Endothelial cell of umbilical vein (primary cell): ENCODE measurements at regions not wholly inside any gene's neighbourhood (a gene's known extent, or its start where the extent isn't known, plus 50 kb on each side); places are given as distances from the start of the nearest gene placed in this dataset.
"Not testable (repeated sequence)": the region's sequence is repeated elsewhere in the genome, so short reads cannot be mapped to it uniquely, and the experiment has no call there.

Experiments
- BruUV-seq: library from RNA; stranded (reverse); fragments of 400-500 nt; replicated peaks from 2 replicates; lab custom pipeline; 2021; lab: Mats Ljungman, UMichigan
- CTCF ChIA-PET: fragments of 300-600, 350-600 bp; sonication (Branson Sonifier 250); formaldehyde crosslinking; loops from one replicate; lab custom pipeline; 2021; ENCODE audit warnings: antibody characterized with exemption, inconsistent platforms; lab: Charles Lee
- POLR2A ChIA-PET: fragments of 300-600, 350-600 bp; sonication (Branson Sonifier 250); formaldehyde crosslinking; loops from one replicate; lab custom pipeline; 2021; ENCODE audit warnings: antibody characterized with exemption, inconsistent platforms; lab: Charles Lee
- DNase-seq: peaks from one replicate; pipeline ENCODE4 v3.0.0-alpha.2; 2011; ENCODE audit warnings: low read depth, low spot score
- FAIRE-seq: peaks from 2 replicates; lab custom pipeline; 2011; peaks lifted over from hg19 to GRCh38; lab: Jason Lieb, UNC
- H2AFZ ChIP-seq: 2 replicates; pipeline ENCODE4 v1.6.0; 2012; ENCODE audit warnings: low read depth, low read length, control low read depth, inconsistent platforms
- H3K27ac ChIP-seq: 2 replicates; pipeline ENCODE4 v1.5.1; 2011; ENCODE audit warnings: low read depth, mild to moderate bottlenecking, control low read depth, low read length, moderate library complexity; ENCODE audit not compliant: insufficient read depth
- H3K27me3 ChIP-seq, 2 experiments: 2 replicates each; pipeline versions ENCODE4 v1.6.0 to v1.6.1; 2011; ENCODE audit warnings: low read length in 2 of 2, mixed read lengths in 1 of 2; ENCODE audit not compliant: control insufficient read depth in 2 of 2, insufficient read depth in 2 of 2
- H3K36me3 ChIP-seq, 2 experiments: 2 replicates in 1 of 2; 3 replicates in 1 of 2; pipeline ENCODE4 v1.5.1; 2011; ENCODE audit warnings: low read length in 2 of 2, mild to moderate bottlenecking in 1 of 2, moderate library complexity in 1 of 2; ENCODE audit not compliant: control insufficient read depth in 2 of 2, insufficient read depth in 2 of 2; ENCODE audit errors: extremely low read depth in 1 of 2
- H3K4me1 ChIP-seq: 3 replicates; pipeline ENCODE4 v1.5.1; 2011; ENCODE audit warnings: mild to moderate bottlenecking, low read length; ENCODE audit not compliant: control insufficient read depth, insufficient read depth; ENCODE audit errors: extremely low read depth
- H3K4me2 ChIP-seq: 2 replicates; pipeline ENCODE4 v1.6.1; 2011; ENCODE audit warnings: low read length, control low read depth, mixed read lengths; ENCODE audit not compliant: insufficient read depth
- H3K4me3 ChIP-seq, 3 experiments: fragments of 200-600 bp in 1 of 3; sonication (generic), shearing (Covaris generic) in 1 of 3; replicated peaks in 1 of 3; 2 replicates each; pipeline ENCODE4 v1.5.1; 2011 to 2016; ENCODE audit warnings: control low read depth in 3 of 3, low read length in 3 of 3, mild to moderate bottlenecking in 2 of 3, inconsistent platforms in 1 of 3, low read depth in 1 of 3, moderate library complexity in 1 of 3; ENCODE audit not compliant: insufficient read depth in 1 of 3
- H3K79me2 ChIP-seq: 2 replicates; pipeline ENCODE4 v1.6.0; 2012; ENCODE audit warnings: low read length, inconsistent platforms; ENCODE audit not compliant: control insufficient read depth, insufficient read depth
- H3K9ac ChIP-seq: replicated peaks from 2 replicates; pipeline ENCODE3; 2011; ENCODE audit warnings: low read length, control low read depth; ENCODE audit not compliant: insufficient read depth; ENCODE audit errors: extremely low read depth
- H3K9me1 ChIP-seq: replicated peaks from 3 replicates; pipeline ENCODE4 v1.6.0; 2011; ENCODE audit warnings: mild to moderate bottlenecking, low read length; ENCODE audit not compliant: control insufficient read depth, insufficient read depth; ENCODE audit errors: extremely low read depth
- H3K9me3 ChIP-seq: replicated peaks from 2 replicates; pipeline ENCODE4 v1.5.1; 2012; ENCODE audit warnings: low read length, inconsistent platforms; ENCODE audit not compliant: control insufficient read depth, insufficient read depth
- H4K20me1 ChIP-seq: replicated peaks from 2 replicates; pipeline ENCODE3; 2011; ENCODE audit warnings: mild to moderate bottlenecking, low read length; ENCODE audit not compliant: control insufficient read depth, insufficient read depth; ENCODE audit errors: extremely low read depth
- dilution Hi-C: fragments of 300-500 bp; cut with MboI; formaldehyde crosslinking; loops from one replicate; pipeline ENCODE4 v1.15.0; 2019; ENCODE audit warnings: low sequenced_read_pairs; ENCODE audit not compliant: extremely low pct_ligation_motif_present
- intact Hi-C: fragments of 100-400 bp; cut with micrococcal nuclease; formaldehyde crosslinking; loops from one replicate; pipeline ENCODE4 v1.10.0; 2022

DNA sequence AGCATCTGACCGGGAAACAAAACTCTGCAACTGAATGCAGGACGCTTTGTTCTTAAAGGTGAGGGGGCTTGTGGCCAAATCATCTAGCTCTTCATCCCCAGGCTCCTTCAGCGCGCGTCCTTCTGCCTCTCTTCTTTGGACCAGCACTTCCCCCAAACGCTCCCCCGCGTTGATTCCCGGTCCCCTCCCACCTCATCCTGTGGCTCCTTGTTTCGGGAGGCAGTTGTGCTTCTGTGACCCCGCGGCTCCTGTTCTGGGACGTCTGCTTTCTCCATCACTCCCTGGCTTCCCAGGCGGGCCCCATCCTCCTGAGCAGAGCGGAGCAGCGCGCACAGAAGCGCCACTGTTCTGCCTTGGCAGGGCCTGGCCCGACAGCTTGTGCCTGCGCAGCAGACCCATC, 109.7 kb upstream of the ZNG1E start:
- BruUV-seq, H3K79me2 ChIP-seq, CTCF ChIA-PET, H3K27me3 ChIP-seq, H4K20me1 ChIP-seq, dilution Hi-C loops, intact Hi-C loops, H3K9ac ChIP-seq, POLR2A ChIA-PET, H3K27ac ChIP-seq, H3K9me3 ChIP-seq, H2AFZ ChIP-seq, DNase-seq, H3K4me2 ChIP-seq, H3K4me3 ChIP-seq, H3K36me3 ChIP-seq, H3K4me1 ChIP-seq, FAIRE-seq, H3K9me1 ChIP-seq: not testable (repeated sequence)

DNA sequence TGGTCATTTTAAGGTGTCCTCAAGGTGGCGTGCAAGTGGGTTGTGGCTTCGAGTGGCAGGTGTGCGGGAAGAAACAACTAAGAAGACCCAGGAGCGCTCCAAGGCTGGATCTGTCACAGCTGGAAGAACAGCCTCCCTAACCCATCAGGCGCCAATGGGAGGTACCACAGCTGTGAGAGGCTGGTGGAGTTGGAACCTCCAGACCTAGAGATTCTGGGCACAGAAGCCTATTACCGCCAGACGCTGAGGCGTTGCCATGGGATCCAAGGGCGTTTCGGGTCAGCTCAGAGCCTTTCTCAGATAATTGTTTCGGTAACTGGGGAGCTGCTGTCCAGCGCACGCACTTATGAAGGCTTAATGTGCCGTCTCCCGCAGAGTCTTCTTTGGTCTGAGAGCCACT, 156.7 kb upstream of the ZNG1E start:
- FAIRE-seq, H3K36me3 ChIP-seq, H3K4me2 ChIP-seq, H3K27me3 ChIP-seq, H3K4me3 ChIP-seq, dilution Hi-C loops, H4K20me1 ChIP-seq, H3K9me1 ChIP-seq, DNase-seq, BruUV-seq, H3K4me1 ChIP-seq, H3K9me3 ChIP-seq, H2AFZ ChIP-seq, POLR2A ChIA-PET, H3K27ac ChIP-seq, H3K9ac ChIP-seq, H3K79me2 ChIP-seq, CTCF ChIA-PET, intact Hi-C loops: not testable (repeated sequence)

DNA sequence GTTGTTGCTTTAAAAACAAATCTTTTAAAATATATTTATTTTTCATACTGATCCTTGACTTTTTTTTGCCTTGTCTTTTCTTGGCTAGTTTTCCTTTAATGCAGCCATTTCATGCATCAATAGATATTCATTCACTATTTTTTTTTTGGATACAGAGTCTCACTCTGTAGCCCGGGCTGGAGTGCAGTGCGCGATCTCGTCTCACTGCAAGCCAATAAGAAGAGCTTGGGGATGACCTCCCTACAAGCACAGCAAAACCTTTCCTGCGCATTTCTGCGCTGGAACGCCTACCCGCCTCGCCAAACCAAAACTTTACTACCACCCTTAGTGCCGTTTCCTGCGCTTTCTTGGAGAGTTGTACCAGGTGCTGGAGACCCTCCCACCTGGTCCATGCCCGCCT, 161.3 kb upstream of the ZNG1E start:
- H2AFZ ChIP-seq, dilution Hi-C loops, H3K4me3 ChIP-seq, H3K79me2 ChIP-seq, intact Hi-C loops, DNase-seq, H3K9ac ChIP-seq, H3K27me3 ChIP-seq, H3K4me1 ChIP-seq, H4K20me1 ChIP-seq, FAIRE-seq, H3K9me3 ChIP-seq, H3K9me1 ChIP-seq, POLR2A ChIA-PET, BruUV-seq, H3K36me3 ChIP-seq, H3K27ac ChIP-seq, CTCF ChIA-PET, H3K4me2 ChIP-seq: not testable (repeated sequence)

DNA sequence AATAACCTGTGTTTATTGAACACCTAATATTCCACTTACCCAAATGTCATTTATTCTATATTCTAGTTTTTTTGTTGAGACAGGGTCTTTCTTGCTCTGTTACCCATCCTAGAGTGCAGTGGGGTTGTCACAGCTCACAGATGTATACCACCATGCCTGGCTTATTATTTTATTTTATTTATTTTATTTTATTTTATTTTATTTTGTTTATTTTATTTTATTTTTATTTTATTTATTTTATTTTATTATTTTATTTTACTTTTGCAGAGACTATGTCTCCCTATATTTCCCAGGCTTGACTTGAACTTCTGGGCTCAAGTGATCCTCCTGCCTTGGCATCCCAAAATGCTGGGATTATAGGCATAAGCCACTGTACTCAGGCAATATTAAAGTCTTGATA, 167.8 kb upstream of the ZNG1E start:
- not testable (repeated sequence) for H4K20me1 ChIP-seq, DNase-seq

More for the DNA sequence above, 167.8 kb upstream of the ZNG1E start:
- POLR2A ChIA-PET, H3K9ac ChIP-seq, H3K9me3 ChIP-seq, H3K36me3 ChIP-seq, CTCF ChIA-PET, H3K27me3 ChIP-seq, FAIRE-seq, H3K9me1 ChIP-seq, H3K4me1 ChIP-seq, H3K27ac ChIP-seq, H3K79me2 ChIP-seq, H2AFZ ChIP-seq, dilution Hi-C loops, H3K4me2 ChIP-seq, intact Hi-C loops, H3K4me3 ChIP-seq, BruUV-seq: not testable (repeated sequence)
